Brain microvascular endothelial cell (primary cell): ENCODE measurements at regions not wholly inside any gene's neighbourhood (a gene's known extent, or its start where the extent isn't known, plus 50 kb on each side); places are given as distances from the start of the nearest gene placed in this dataset.

ENCODE experiments used
- DNase-seq: peaks from one replicate; pipeline ENCODE4 v3.0.0-alpha.2; 2020
- H3K27ac ChIP-seq: fragments of 250-450 bp; sonication (Bioruptor Pico); 2 replicates; pipeline ENCODE4 v1.5.1; 2020; ENCODE audit warnings: mild to moderate bottlenecking, moderate library complexity
- H3K27me3 ChIP-seq: fragments of 250-450 bp; sonication (Bioruptor Pico); replicated peaks from 2 replicates; pipeline ENCODE4 v1.5.1; 2020; ENCODE audit warnings: mild to moderate bottlenecking
- H3K36me3 ChIP-seq: fragments of 250-450 bp; sonication (Bioruptor Pico); replicated peaks from 2 replicates; pipeline ENCODE4 v1.5.1; 2020; ENCODE audit warnings: mild to moderate bottlenecking
- H3K4me3 ChIP-seq: 2 replicates; pipeline ENCODE4 v1.5.1; 2011; ENCODE audit warnings: low read depth, mild to moderate bottlenecking, control low read depth, low read length, moderate library complexity
- in situ Hi-C: cut with HindIII; loops from 2 replicates; pipeline ENCODE4 v1.10.0; 2017; ENCODE audit warnings: low sequenced_read_pairs, low pct_ligation_motif_present
- TF ChIP-seq, protein P1 (sequence below): IDR thresholded peaks from 2 replicates; pipeline ENCODE4 v1.5.1; 2011; ENCODE audit warnings: low read depth, mild to moderate bottlenecking, moderate library complexity, low read length, control low read depth, inconsistent platforms; ENCODE audit errors: missing control alignments

DNA sequence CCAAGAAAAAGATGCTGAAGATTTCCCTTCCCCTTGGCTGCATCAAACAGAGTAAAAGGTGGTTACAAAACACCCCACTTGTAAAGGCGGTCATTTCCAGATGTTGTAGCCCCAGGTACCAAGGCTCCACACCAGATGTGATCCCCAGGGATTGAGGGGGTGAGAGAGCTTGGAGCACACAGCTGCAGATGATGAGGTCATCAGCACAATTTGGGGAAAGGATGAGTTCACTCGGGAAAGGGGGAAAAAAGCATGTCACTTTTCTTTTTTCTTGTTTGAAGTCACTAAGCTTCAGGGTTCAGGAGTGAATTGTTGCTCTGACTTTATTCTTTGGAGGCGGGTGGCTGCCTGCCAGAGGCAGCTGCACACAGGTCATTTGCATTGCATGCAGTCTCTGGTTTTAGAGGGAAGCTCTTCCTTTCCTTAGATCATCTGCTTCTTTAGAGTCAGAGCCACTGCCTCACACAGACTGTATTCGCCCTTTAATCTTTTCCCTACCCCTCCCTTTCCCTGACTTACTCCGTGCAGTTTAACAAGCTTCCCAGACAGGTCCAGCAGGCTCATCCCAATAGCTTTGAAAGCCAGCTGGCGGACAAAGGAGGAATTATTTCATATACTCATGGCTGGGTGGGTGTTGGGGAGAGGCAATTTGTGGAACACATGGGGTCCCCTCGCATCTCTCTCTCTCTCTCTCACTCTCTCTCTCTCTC lies 409.3 kb upstream of the SLC24A2 start:
- Histone ChIP-seq H3K36me3 (no peaks in the 10 kb centered on the region), H3K4me3 (no peak overlapping the region), H3K27me3 (no peaks in the 10 kb centered on the region), H3K27ac (no peak overlapping the region)
- in situ Hi-C loops, result loop anchor here (25.0 kb wide), 1 partner anchor 164 kb away; no protein-coding TSS in a partner anchor
- TF ChIP-seq, protein P1, sequence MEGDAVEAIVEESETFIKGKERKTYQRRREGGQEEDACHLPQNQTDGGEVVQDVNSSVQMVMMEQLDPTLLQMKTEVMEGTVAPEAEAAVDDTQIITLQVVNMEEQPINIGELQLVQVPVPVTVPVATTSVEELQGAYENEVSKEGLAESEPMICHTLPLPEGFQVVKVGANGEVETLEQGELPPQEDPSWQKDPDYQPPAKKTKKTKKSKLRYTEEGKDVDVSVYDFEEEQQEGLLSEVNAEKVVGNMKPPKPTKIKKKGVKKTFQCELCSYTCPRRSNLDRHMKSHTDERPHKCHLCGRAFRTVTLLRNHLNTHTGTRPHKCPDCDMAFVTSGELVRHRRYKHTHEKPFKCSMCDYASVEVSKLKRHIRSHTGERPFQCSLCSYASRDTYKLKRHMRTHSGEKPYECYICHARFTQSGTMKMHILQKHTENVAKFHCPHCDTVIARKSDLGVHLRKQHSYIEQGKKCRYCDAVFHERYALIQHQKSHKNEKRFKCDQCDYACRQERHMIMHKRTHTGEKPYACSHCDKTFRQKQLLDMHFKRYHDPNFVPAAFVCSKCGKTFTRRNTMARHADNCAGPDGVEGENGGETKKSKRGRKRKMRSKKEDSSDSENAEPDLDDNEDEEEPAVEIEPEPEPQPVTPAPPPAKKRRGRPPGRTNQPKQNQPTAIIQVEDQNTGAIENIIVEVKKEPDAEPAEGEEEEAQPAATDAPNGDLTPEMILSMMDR, result no peak
- no peak for DNase-seq

DNA sequence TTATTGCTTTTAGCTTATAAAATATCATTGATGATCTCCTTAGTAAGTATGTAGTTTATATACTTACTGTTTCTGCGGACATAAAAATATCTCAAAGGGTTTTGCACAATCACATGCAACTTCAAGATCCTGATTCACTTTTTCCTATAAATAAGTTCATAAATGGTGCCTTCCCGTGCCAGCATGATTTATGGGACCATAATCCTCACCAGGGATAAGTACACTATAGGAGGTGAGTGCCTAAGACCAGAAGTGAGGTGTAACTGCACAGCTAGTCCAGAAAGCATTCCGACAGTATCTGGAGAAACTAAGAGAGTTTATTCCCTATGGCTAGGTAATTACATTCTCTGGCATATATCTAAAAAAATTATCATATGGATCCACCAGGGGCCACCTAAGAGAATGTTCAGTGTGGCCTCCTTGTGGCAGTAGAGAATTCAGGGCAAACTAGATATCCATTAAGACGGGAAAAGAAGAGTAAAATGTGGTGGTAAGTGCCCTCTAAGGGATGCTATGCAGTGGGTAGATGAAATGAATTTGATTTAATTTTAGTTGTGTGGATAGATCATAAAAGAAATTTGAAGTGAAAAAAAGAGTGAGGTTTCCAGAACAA lies 402.5 kb upstream of the SLC24A2 start:
- no peaks in the 10 kb centered on the region for H3K36me3 ChIP-seq
- in situ Hi-C loops, result loop anchor here (25.0 kb wide), 1 partner anchor 171 kb away; no protein-coding TSS in a partner anchor
- no peaks in the 10 kb centered on the region for H3K27me3 ChIP-seq
- DNase-seq, result no peak
- TF ChIP-seq, protein P1, result peak; percentile 55
- no peak overlapping the region for H3K27ac ChIP-seq
- no peak overlapping the region for H3K4me3 ChIP-seq

DNA sequence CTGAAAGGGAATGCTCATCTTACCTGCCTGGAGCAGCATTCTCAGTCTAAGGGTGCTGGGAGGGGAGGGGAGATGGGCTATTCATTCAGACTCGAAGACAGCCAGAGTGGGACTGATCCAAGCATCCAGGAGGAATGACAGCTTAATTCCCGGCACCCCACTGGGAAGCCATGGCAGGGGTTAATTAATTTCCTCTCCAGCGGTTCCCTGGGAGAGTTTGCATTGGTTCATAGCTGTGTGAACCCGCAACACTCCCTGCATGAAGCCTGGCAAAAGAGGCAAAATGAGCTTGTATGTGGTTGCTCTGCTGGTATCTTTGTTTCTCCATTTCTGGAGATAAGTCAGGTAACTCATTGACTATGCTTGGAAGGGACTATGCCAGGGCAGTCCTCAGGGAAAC lies 401.0 kb upstream of the SLC24A2 start:
- no peak for DNase-seq
- no peak overlapping the region for H3K4me3 ChIP-seq
- H3K36me3 ChIP-seq, result no peaks in the 10 kb centered on the region
- H3K27ac ChIP-seq, result no peak overlapping the region
- no peaks in the 10 kb centered on the region for H3K27me3 ChIP-seq
- in situ Hi-C loops, result loop anchor here (25.0 kb wide), 1 partner anchor 172 kb away; no protein-coding TSS in a partner anchor
- TF ChIP-seq, protein P1, result no peak

DNA sequence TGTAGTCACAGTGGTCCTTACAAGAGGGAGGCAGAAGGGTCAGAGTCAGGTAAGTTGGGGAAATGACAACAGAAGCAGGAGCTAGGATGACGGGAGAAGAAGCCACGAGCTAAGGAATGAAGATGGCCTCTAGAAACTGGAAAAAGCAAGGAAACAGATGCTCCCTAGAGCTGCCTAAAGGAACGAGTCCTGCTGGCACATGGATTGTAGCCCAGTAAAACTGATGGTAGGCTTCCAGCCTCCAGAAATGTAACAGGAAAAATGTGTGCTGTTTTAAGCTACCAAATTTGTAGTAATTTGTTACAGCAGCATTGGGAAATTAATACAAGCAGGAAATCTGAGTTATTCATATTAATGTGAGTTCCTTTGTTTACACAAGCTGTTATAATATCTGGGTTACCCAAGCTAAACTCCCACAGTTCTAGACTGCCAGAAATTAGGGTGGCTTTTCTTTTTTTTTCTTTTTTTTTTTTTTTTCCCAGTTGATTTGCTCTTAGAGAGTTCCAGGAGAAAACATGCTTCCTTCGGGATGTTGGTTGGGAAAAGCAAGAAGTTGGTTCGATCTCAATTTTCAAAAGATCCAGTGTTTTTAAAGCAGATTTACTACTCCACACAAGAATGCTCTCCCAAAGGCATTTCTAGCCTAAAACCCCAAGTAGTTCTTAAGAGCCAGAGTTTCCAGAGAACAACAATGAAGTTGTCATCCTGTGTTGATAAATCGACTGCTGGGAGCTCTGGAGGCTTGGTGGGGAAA lies 400.0 kb upstream of the SLC24A2 start:
- in situ Hi-C loops, result loop anchor here (25.0 kb wide), 1 partner anchor 174 kb away; no protein-coding TSS in a partner anchor
- DNase-seq, result no peak
- no peaks in the 10 kb centered on the region for H3K27me3 ChIP-seq
- no peak overlapping the region for H3K27ac ChIP-seq
- TF ChIP-seq, protein P1, result no peak
- H3K4me3 ChIP-seq, result no peak overlapping the region
- no peaks in the 10 kb centered on the region for H3K36me3 ChIP-seq

DNA sequence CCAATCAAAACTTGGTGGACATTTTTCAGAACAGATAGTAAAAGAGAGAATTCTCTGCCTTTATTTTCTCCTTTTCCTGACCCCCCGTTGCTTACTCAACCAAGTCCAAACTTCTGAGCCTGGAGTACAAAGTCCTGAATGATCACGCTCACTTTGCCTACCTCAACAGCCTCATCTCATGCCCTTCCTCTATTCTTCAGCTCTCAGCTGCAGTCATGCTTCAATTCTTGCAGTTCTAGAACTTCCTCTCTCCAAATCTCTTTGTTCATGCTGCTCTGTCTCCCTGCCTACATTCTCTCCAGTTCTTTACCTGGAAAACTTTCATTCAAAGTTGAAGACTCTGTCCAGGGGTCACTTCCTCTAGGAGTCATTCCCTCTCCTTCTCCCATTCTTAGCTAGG lies 398.5 kb upstream of the SLC24A2 start:
- H3K27ac ChIP-seq, result no peak overlapping the region
- TF ChIP-seq, protein P1, result no peak

More for the DNA sequence above, 398.5 kb upstream of the SLC24A2 start:
- no peak for DNase-seq
- Histone ChIP-seq H3K27me3 (no peaks in the 10 kb centered on the region), H3K36me3 (no peaks in the 10 kb centered on the region), H3K4me3 (no peak overlapping the region)
- in situ Hi-C loops, result loop anchor here (25.0 kb wide), 1 partner anchor 175 kb away; no protein-coding TSS in a partner anchor
